Transverse colon (tissue), 3 donors: ENCODE measurements at regions not wholly inside any gene's neighbourhood (a gene's known extent, or its start where the extent isn't known, plus 50 kb on each side); places are given as distances from the start of the nearest gene placed in this dataset.
"Not testable (repeated sequence)": the region's sequence is repeated elsewhere in the genome, so short reads cannot be mapped to it uniquely, and the experiment has no call there.

Source experiments
- CTCF ChIP-seq, 5 experiments: fragments of 200-600 bp in 3 of 5; fragments of 450-650 bp in 2 of 5; sonication (generic) in 3 of 5; IDR thresholded peaks; 1 replicate in 2 of 5; 2 replicates in 3 of 5; pipeline ENCODE4 v1.5.1; 2016 to 2017; ENCODE audit warnings: antibody characterized with exemption in 5 of 5, inconsistent platforms in 3 of 5, mild to moderate bottlenecking in 2 of 5, moderate library complexity in 1 of 5
- EP300 ChIP-seq: sonication (generic); formaldehyde crosslinking; IDR thresholded peaks from one replicate; pipeline ENCODE4 v1.6.1; 2017; ENCODE audit warnings: antibody characterized with exemption, low read depth
- POLR2A ChIP-seq: fragments of 450-650 bp; IDR thresholded peaks from one replicate; pipeline ENCODE4 v1.6.1; 2016; ENCODE audit warnings: antibody characterized with exemption, mild to moderate bottlenecking, moderate library complexity

- TF ChIP-seq CTCF (IDR thresholded peaks at IDR 0.05); POLR2A; EP300: not testable (repeated sequence)
Observed at GRCh38 chr13:59324401-59324800, 839.3 kb downstream of the DIAPH3 start.
